ENCODE measurements at regions not wholly inside any gene's neighbourhood (a gene's known extent, or its start where the extent isn't known, plus 50 kb on each side); places are given as distances from the start of the nearest gene placed in this dataset.
"Not testable (repeated sequence)": the region's sequence is repeated elsewhere in the genome, so short reads cannot be mapped to it uniquely, and the experiment has no call there.

- H3K36me3 ChIP-seq (replicated peaks); H3K27me3 ChIP-seq (ENCODE audit: low read depth); H3K9me3 ChIP-seq; DNase-seq (ENCODE audit: low spot score in 2 of 2); H3K4me3 ChIP-seq; in situ Hi-C loops (cut with MboI; ENCODE audit: low sequenced_read_pairs); H3K4me1 ChIP-seq: not testable (repeated sequence)
Measured at GRCh38 chr7:97928844-97929243, 56.6 kb upstream of the ASNS start.

- H3K27me3 ChIP-seq (ENCODE audit: low read depth); in situ Hi-C loops (cut with MboI; ENCODE audit: low sequenced_read_pairs); H3K36me3 ChIP-seq (replicated peaks); H3K4me1 ChIP-seq; H3K9me3 ChIP-seq: not testable (repeated sequence)
- peak; percentile 21 to 80 for DNase-seq (ENCODE audit: low spot score in 2 of 2)
- peak overlapping the region; percentile 48 for H3K4me3 ChIP-seq
Measured at GRCh38 chr7:97927790-97928748, 55.9 kb upstream of the ASNS start.

Data from HAP-1 (cell line).